NCI-H2227 (cell line): ENCODE measurements at regions not wholly inside any gene's neighbourhood (a gene's known extent, or its start where the extent isn't known, plus 50 kb on each side); places are given as distances from the start of the nearest gene placed in this dataset.

Experiments
- DNase-seq: peaks from one replicate; lab custom pipeline; 2025; ENCODE audit not compliant: unreplicated experiment; lab: John Stamatoyannopoulos, UW

DNA sequence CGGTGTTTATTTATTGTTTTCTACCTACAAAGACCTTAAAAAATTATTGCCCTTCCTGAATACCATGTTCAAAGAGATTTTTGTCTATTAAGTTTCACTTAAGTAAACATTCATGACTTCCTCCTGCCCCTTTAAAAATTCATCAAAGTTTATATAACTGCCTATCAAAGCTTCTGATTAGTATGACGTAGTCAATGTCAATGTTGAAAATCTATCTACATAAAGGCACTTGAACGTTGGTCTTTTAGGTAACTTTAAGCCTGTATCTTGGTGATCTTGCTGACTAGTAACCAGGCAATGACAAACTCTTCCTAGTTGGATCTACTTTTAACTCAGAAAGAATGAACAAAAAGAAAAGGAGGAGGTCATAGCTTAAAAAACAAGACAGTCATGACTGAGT lies 97.2 kb downstream of the MAIP1 start:
- DNase-seq, result no peak

DNA sequence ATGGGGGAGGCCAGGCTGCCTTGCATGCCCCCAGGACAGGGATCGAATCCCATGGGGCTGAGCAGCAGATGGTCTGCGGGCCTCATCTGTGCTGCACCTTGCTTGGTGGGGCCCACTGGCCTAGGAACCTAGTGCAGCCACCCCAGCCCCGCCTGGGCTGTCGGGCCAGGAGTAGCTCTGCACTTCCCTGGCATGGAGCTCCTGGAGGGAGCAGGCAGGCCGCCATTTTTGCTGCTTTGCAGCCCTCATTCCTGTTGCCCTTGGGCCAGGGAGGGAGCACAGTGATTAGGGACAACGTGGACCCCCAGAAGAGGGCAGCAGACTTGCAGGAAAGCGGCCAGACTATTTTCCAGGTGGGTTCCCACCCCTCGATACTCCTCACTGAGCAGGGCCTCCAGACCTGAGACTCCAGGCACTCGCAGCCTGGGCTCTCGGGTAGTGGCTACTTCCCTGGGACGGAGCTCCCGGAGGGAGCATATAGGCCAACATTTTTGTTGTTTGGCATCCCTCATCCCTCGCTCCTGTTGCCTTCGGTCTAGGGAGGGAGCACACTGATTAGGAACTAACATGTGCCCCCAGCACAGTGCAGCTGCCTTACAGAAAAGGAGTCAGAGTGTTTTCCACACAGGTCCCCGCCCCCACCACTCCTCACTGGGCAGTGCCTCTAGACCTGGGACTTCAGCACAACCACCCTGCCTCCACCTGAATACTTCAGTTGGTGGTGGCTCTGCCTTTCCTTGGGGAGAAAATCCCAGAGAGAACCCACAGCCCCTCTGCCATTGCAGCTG lies 99.5 kb downstream of the MAIP1 start:
- DNase-seq, result no peak

DNA sequence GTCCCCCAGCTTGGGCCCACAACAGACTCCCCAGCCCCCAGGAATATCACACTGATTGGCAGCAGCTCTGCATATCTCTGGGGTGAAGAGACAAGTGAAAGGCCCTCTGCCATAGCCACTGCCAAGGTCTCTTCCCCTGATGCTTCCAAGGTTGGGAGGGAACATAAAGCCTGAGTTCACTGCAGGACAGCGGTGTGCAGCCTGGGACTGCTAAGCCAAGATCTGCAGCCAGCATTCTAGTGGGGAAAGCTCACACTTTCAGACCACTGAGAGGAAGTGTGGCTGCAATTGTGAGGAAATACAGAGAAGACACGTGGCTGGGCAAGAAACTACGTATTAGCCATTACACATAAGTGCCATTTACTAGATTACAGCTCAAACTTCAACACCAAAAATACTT lies 100.7 kb downstream of the MAIP1 start:
- no peak for DNase-seq

DNA sequence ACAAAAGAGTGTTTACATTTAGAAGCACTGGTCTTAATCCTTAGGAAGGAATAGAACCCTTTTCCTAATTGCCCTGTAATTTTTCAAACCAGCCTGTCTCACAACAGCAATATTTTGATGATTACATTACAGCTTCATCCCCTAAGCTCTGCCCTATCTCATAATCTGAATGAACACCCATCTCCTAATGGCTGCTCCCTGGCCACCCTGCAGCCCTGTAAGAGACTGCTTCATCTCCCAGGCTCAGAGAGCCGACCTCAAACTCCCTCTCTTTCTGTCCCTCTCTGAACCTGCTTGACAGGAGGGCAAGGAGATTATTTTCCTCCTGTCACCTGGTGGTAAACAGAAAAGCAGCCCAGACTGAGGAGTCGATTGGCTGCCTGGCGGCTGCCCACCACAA lies 107.8 kb downstream of the MAIP1 start:
- DNase-seq, result no peak

DNA sequence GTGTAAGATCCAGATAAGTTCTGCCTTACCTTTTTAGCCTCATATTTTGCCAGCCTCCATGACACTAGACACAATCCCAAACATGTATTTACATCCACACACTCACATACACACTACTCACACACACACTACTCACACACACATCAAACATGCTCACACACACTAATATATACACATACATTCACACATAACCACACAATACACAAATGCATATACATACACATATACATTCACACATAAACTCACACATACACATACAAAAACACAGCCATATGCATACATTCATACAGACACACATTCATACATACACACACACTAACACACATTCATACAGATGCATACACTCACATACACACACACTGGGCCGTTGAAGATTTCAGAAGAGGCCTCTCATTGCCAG lies 109.5 kb downstream of the MAIP1 start:
- DNase-seq, result no peak

DNA sequence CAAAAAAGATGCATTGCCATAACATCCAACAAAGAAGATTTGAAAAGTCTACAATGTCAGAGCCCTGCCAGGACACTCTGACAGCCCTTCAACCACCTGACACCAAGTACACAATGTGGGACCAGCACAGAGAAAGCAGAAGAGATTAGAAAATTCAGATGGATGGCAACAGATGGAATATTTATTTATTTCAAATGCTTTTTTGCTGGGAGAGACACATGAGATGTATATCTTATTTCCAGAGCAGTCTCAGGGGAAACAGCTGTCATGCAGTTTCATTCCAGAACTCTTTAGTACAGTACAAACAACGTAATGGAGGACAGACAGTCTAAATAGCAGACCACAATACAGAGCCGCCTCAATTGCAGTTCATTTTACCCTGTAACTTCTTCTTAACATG lies 110.1 kb downstream of the MAIP1 start:
- no peak for DNase-seq

DNA sequence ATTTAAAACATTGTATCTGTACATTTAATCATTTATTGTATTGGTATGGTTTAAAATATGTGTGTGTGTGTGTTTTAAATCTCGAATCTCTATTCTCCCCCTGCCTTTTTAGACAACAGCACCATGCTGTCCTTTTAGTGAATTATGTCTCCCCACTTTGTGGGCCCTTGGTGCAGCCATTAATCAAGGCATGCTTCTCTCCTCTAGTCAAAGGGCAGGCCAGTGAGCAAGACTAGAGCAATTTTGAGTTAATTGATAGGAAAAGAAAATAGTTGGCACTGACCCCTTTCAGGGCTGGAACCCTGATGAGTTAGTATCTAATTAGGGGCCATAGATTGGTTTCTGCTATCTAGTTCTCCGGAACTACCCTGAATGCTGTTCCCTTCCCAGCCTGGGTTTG lies 111.0 kb downstream of the MAIP1 start:
- DNase-seq, result no peak

DNA sequence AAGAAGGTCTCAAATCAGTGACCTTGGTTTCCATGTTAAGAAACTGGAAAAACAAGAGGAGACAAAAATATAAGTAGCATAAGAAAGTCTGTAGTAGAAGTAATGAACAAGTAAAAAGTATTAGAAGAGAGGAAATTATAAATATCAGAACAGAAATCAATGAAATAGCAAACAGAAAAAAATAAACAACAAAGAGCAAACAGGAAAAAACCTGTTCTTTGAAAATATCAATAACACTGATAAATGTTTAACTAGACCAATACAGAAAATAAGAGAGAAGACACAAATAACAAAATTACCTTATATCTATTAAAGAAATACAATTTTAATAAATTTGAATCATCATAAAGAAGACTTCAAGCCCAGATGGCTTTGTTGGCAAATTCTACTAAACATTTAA lies 113.3 kb downstream of the MAIP1 start:
- DNase-seq, result no peak

DNA sequence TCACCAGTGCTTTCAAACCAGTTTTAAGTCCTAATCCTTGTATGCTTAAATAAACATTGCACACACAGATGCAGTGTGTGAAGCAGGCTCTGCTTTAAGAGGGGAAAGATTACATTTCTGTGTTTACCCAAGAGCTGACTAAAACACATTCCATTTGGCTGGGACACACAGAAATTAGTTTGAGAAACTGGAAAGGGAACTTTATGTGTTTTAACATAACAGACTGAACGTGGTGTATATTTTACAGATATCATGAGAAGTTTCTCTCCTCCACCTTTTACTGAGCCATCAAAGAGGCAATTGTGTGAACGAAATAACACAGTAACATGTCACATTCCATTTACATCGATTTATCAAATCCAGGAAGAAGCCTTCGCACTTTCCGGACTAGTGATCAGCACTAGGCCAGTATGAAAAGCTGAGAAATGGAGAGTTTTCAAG lies 121.8 kb downstream of the MAIP1 start:
- DNase-seq, result no peak

DNA sequence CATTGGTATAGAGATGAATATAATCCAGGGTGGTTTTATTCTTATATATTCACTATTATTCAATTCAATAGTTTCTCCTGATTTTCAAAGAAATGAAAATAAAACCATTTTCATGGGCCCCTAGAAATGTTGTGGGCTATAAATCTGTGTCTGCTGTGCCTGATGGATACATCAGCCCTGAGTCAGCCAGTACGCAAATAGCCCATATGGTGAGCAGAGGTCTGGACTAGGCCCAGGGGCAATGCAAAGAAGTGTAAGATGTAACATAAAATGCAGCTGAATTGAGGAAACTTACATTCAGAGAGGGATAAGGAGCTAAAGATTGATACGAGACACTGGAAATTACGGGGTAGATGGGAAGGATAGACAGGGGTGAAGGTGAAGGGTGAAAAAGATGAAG lies 122.5 kb downstream of the MAIP1 start:
- DNase-seq, result no peak

DNA sequence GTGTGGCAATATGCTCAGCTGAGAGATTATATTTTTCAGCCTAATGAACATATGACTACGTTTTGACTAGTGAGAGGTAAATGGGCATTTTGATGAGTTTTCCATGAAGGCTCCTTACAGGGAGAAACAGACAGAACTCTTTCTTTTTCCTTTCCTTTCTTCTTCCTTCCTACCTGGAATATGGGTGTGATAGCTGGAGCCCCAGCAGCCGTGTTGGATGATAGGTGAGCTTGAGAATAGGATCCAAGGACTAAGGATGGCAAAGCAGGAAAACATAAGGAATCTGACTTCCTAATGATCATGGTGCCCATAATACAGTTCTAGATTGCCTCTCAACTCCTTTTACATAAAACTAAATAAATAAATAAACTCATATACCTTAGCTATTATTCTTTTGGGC lies 124.0 kb downstream of the MAIP1 start:
- no peak for DNase-seq

DNA sequence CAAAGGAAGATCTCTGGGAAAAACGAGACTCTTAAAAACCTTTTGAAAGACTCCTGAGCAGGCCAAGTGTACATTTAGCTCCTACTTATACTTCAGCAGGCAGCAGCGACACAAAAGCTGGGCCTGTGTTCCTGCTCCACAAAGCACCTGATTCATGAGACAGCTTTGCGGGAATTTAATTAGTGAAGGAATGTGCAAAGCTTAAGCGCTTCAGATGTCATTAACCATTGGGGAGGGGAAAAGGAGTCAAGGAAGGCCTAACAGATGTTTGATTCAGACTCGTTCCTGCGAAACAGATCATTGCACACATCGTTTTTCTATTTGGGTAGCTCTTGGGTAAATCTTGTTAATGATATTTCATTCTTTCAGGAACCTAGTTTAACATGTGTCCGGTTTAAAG lies 125.9 kb downstream of the MAIP1 start:
- no peak for DNase-seq

DNA sequence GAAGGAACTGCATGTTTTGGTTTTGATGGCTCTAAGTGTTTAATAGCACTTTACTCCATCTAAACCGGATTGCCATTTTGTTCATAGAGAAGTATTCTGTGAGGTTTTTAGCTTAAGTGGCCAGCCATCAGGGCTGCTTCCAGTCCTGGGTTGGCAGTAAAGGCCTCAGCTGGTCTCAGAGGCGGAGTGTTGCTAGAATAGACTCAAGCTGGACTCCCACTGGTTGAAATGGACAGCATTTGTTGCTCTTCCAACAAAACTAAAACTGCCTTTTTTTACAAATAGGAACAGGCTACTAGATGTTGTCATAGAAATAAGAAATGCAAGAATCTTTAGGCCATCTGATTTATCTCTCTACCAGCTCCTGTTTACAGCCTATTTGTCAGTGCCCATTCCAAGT lies 126.4 kb downstream of the MAIP1 start:
- DNase-seq, result no peak

DNA sequence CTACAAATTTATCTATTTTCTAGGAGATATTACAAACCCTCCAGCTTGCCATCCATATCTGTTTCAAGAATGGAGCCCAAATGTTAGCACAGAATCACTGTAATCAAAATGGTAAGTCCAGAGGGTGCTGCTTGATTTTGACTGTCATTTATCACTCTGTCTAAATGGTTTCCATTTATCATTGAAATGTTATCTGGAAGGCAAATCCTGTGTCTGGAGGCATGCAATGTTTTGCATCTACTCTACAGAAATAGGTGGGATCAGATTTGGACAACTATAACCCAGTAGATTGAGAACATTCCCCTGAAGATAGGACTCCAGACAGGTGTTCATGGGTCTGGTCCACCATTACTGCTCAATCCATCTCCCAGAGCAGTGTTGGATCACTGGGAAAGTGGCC lies 128.7 kb downstream of the MAIP1 start:
- DNase-seq, result no peak

DNA sequence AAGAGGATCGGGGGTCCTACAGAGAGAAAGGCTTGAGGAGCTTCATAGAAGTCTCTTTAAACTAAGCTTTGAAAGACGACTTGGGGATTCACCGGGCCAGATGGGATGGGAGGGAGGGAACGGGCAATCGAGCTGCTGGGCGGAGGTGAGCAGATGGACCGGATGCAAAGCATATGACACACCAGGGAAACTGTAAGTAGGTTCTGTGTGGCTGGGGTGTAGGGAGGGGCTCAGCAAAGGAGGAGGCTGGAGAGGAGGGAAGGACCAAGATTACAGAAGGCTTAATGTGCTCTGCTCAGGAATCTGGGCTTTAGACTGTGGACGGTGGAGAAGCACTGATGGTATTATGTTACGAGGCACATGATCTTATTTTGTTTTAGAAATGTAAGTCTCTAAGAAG lies 131.5 kb downstream of the MAIP1 start:
- peak; percentile 23 for DNase-seq

DNA sequence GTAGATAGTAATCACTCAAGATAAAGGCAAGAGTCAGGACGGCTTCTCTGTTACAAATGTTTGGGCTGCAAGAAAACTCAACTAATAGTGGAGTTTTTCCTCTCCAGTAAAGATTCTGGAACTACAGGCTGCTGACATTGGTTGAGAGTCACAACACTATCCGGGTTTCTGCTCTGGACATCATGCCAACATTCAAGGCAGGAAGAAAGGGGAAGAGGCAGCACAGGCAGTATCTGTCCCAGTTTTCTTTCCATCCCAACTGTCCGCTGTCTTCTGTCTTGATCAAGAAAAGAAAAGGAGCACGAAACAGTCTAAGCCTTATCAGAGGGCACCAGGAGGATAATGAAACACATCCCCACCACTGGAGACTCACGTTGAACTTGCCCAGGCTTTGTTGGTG lies 132.1 kb downstream of the MAIP1 start:
- DNase-seq, result no peak

DNA sequence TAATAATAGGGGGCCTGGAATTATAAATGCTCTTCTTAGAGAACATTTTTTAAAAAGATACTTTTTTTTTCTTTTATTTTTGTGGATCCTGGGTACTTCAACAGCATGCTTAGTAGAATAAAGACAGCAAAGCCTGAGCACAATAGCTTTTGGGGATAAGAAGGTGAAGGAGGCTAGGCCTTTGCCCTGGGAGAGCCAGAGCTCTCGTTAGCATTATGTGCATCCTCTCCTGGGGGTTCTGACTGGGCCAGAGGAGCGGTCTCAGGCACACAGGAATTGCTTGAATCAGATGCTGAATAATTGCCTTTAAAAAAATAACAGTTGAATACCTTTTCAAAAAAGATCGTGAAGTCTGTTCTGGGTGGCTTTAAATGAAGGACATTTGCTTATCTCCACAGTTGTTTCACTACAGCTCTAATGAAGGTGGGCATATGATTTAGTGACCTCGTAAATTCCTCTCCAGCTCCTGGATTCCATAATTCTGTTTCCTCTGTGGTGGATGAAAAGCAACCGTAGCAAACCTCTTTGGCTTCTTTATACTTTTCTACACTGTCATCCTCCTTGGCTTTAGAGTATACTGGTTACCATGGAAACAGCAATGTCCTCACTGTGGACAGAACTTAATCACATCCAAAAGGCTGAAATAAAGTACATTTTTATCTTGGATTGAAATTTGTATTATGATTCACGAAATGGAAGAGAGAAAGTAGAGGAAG lies 133.8 kb downstream of the MAIP1 start:
- DNase-seq, result peak; percentile 58

DNA sequence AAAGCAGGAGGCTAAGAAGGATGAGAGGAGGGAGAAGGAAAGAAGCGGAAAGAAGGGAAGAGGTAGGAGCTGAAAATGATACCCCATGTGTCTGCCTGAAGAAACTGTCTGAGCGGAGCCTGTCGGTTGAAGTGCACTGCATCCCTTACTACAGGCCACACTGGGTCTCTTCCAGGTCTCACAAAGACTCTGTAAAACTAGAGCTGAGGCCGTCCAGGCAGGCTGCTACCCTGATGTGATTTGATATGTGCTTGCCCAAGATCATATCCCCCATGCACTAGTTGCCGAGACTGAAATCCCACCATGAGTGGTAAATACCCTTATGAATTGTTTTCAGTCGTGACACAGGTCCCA lies 134.4 kb downstream of the MAIP1 start:
- DNase-seq, result no peak

DNA sequence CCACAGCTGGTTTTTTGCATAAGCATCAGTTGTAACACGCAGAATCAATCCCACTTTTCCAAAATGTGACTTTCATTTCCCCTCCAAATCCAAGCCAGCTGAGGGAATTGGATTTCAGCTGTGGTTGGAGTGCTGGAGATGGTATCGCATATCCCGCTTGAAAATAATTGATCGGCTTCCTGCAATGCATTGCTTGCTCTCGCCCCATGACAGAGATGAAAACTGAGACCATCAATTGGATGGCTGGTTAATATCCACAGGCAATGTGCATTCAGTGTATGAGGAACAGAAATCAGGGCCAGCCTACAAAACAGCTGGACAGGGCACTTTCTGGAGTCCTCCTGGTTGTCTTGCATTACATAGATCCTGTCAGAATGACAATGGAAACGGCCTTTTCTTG lies 135.3 kb downstream of the MAIP1 start:
- no peak for DNase-seq

DNA sequence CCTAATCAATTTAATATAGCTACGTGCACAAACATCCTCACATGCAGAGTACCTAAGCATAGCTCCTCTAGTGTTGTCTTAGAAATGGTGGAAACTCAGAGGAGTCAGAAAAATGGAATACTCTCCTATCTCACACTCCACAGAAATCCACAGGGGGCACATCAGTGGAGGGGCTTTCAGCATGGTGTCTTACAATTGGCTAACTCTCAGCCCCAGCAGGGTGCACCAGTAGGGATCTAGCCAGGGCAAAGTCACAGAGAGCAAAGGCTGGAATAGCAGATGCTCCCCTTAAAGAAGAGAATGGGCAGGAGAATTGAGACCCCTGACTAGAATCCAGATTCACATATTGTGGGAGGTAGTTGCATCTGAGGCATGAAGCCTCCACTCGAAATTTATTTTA lies 135.7 kb downstream of the MAIP1 start:
- DNase-seq, result no peak

DNA sequence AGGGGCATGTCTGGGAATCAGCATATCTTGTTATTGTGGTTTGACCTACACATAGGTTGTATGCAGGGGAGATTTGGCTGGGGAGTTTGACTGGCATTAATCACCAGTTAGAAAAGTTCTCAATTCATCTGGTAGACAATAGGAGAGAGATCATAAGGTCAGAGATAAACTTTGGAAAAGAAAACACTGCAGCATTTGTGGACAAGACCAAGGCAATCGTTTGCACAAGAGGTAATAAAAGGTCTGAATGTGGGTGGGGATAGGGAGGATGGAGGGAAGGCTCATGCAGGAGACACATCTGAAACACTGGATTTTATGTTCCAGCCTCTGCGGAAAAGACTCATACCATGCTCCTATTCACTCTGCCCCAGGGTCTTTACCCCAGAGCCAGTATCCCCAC lies 136.9 kb downstream of the MAIP1 start:
- no peak for DNase-seq

DNA sequence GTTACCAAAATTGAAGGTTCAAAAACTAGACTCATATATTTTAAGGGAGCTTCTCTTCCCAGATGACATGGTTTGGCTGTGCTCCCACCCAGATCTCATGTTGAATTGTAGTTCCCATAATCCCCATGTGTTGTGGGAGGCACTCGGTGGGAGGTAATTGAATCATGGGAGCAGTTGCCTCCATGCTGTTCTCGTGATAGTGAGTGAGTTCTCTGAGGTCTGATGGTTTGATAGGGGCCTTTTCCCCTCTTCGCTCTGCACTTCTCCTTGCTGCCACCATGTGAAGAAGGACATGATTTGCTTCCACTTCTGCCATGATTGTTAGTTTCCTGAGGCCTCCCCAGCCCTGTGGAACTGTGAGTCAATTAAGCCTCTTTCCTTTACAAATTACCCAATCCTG lies 140.1 kb downstream of the MAIP1 start:
- DNase-seq, result no peak

DNA sequence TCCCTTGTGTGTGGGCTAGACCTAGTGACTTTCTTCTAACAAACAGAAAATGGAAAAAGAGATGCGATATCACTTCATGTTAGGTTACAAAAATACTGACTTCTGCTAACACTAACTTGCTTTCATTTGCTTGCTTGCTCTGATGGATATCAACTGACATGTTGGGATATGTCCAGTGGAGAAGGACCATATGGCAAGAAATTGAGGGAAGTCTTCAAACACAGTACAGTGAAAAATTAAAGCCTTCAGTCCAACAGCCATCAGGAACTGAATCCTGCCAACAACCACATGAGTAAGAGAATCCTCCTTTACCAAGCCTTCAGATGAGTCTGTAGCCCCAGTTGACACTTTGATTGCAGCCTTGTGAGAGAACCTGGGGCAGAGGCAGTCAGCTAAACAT lies 143.9 kb downstream of the MAIP1 start:
- no peak for DNase-seq
